T-helper 17 cell (primary cell): ENCODE measurements at regions not wholly inside any gene's neighbourhood (a gene's known extent, or its start where the extent isn't known, plus 50 kb on each side); places are given as distances from the start of the nearest gene placed in this dataset.

Experiments used
- ATAC-seq: fragments of 150-1000 bp; cut with Tn5 transposase; 2 replicates; pipeline ENCODE4 v1.10.0; 2021; ENCODE audit warnings: mild to moderate bottlenecking, moderate library complexity
- DNase-seq, 3 donors: peaks; one replicate each; pipeline versions ENCODE4 v3.0.0 to v3.0.0-alpha.2; 2020 to 2021
- H3K9me3 ChIP-seq: one replicate; pipeline ENCODE4 v1.7.0; 2013; ENCODE audit warnings: low read length, mild to moderate bottlenecking; ENCODE audit not compliant: control insufficient read depth, poor library complexity, severe bottlenecking
- H3K27ac Mint-ChIP-seq: one replicate; pipeline ENCODE4 v1.8.0; 2022; ENCODE audit warnings: mild to moderate bottlenecking, moderate library complexity, mixed read lengths
- H3K27me3 Mint-ChIP-seq: one replicate; pipeline ENCODE4 v1.8.0; 2022; ENCODE audit warnings: mixed read lengths
- H3K36me3 Mint-ChIP-seq: one replicate; pipeline ENCODE4 v1.8.0; 2022; ENCODE audit warnings: low read depth, mixed read lengths
- H3K4me1 Mint-ChIP-seq: one replicate; pipeline ENCODE4 v1.8.0; 2022; ENCODE audit warnings: mild to moderate bottlenecking, mixed read lengths
- H3K4me3 Mint-ChIP-seq: one replicate; pipeline ENCODE4 v1.8.0; 2022; ENCODE audit warnings: mild to moderate bottlenecking, moderate library complexity, mixed read lengths

GRCh38 chr9:79360387-79361347 is 211.1 kb upstream of the TLE4 start:
- no peaks in the 10 kb centered on the region for H3K9me3 ChIP-seq
- no peak for ATAC-seq
- Mint-ChIP-seq H3K27ac (no peak overlapping the region), H3K4me3 (no peak overlapping the region), H3K4me1 (no peaks in the 10 kb centered on the region), H3K36me3 (no peaks in the 10 kb centered on the region), H3K27me3 (peaks cover 6% of the 10 kb centered on the region)
- no peak for DNase-seq

GRCh38 chr9:79362100-79363081 is 209.4 kb upstream of the TLE4 start:
- Mint-ChIP-seq H3K4me3 (no peak overlapping the region), H3K4me1 (no peaks in the 10 kb centered on the region), H3K27ac (no peak overlapping the region), H3K27me3 (peaks cover 6% of the 10 kb centered on the region), H3K36me3 (no peaks in the 10 kb centered on the region)
- ATAC-seq (no peak), DNase-seq (no peak)
- no peaks in the 10 kb centered on the region for H3K9me3 ChIP-seq

- DNase-seq = no peak
- Mint-ChIP-seq H3K4me1 (no peaks in the 10 kb centered on the region), H3K4me3 (no peak overlapping the region), H3K36me3 (no peaks in the 10 kb centered on the region), H3K27ac (no peak overlapping the region), H3K27me3 (peaks cover 7% of the 10 kb centered on the region)
- ATAC-seq = no peak
- no peaks in the 10 kb centered on the region for H3K9me3 ChIP-seq
These were observed 202.1 kb upstream of the TLE4 start for GRCh38 chr9:79369676-79370075.

- ATAC-seq (no peak), DNase-seq (no peak)
- H3K9me3 ChIP-seq = no peaks in the 10 kb centered on the region
- Mint-ChIP-seq H3K4me1 (no peaks in the 10 kb centered on the region), H3K27me3 (peaks cover 7% of the 10 kb centered on the region), H3K36me3 (no peaks in the 10 kb centered on the region), H3K4me3 (no peak overlapping the region), H3K27ac (no peak overlapping the region)
These were observed 200.5 kb upstream of the TLE4 start for GRCh38 chr9:79371301-79371700.

- no peak for ATAC-seq
- no peaks in the 10 kb centered on the region for H3K9me3 ChIP-seq
- no peaks in the 10 kb centered on the region for H3K36me3 Mint-ChIP-seq
- no peaks in the 10 kb centered on the region for H3K4me1 Mint-ChIP-seq
- H3K4me3 Mint-ChIP-seq = no peak overlapping the region
- DNase-seq = no peak
- peaks cover 7% of the 10 kb centered on the region for H3K27me3 Mint-ChIP-seq
- H3K27ac Mint-ChIP-seq = no peak overlapping the region
These were observed 199.7 kb upstream of the TLE4 start for GRCh38 chr9:79371948-79372555.

- no peak overlapping the region for H3K27ac Mint-ChIP-seq
- H3K4me1 Mint-ChIP-seq = no peaks in the 10 kb centered on the region
- H3K4me3 Mint-ChIP-seq = no peak overlapping the region
- H3K27me3 Mint-ChIP-seq = peaks cover 2% of the 10 kb centered on the region
- DNase-seq (no peak), ATAC-seq (no peak)
- no peaks in the 10 kb centered on the region for H3K9me3 ChIP-seq
- H3K36me3 Mint-ChIP-seq = no peaks in the 10 kb centered on the region
These were observed 194.4 kb upstream of the TLE4 start for GRCh38 chr9:79377339-79377855.

GRCh38 chr9:79378107-79378506 is 193.7 kb upstream of the TLE4 start:
- Mint-ChIP-seq H3K27me3 (peaks cover 5% of the 10 kb centered on the region), H3K36me3 (no peaks in the 10 kb centered on the region), H3K4me1 (no peaks in the 10 kb centered on the region), H3K4me3 (no peak overlapping the region), H3K27ac (no peak overlapping the region)
- ATAC-seq = no peak
- DNase-seq = no peak
- no peaks in the 10 kb centered on the region for H3K9me3 ChIP-seq

GRCh38 chr9:79382044-79382443 is 189.7 kb upstream of the TLE4 start:
- Mint-ChIP-seq H3K4me1 (no peaks in the 10 kb centered on the region), H3K27ac (no peak overlapping the region), H3K27me3 (peaks cover 5% of the 10 kb centered on the region), H3K4me3 (no peak overlapping the region), H3K36me3 (no peaks in the 10 kb centered on the region)
- H3K9me3 ChIP-seq = no peaks in the 10 kb centered on the region
- no peak for DNase-seq
- ATAC-seq = no peak

GRCh38 chr9:79382458-79382857 is 189.3 kb upstream of the TLE4 start:
- no peak for DNase-seq
- no peaks in the 10 kb centered on the region for H3K4me1 Mint-ChIP-seq
- peaks cover 5% of the 10 kb centered on the region for H3K27me3 Mint-ChIP-seq
- no peak for ATAC-seq
- no peaks in the 10 kb centered on the region for H3K36me3 Mint-ChIP-seq
- H3K27ac Mint-ChIP-seq = no peak overlapping the region
- no peaks in the 10 kb centered on the region for H3K9me3 ChIP-seq
- no peak overlapping the region for H3K4me3 Mint-ChIP-seq

- no peaks in the 10 kb centered on the region for H3K9me3 ChIP-seq
- Mint-ChIP-seq H3K27ac (no peak overlapping the region), H3K36me3 (no peaks in the 10 kb centered on the region), H3K4me3 (no peak overlapping the region), H3K4me1 (no peaks in the 10 kb centered on the region), H3K27me3 (peaks cover 5% of the 10 kb centered on the region)
- DNase-seq (no peak), ATAC-seq (no peak)
These were observed 188.7 kb upstream of the TLE4 start for GRCh38 chr9:79383096-79383495.

GRCh38 chr9:79384091-79384490 is 187.7 kb upstream of the TLE4 start:
- no peak overlapping the region for H3K27ac Mint-ChIP-seq
- ATAC-seq (no peak), DNase-seq (no peak)
- H3K36me3 Mint-ChIP-seq = no peaks in the 10 kb centered on the region
- no peak overlapping the region for H3K4me3 Mint-ChIP-seq
- no peaks in the 10 kb centered on the region for H3K9me3 ChIP-seq
- peaks cover 5% of the 10 kb centered on the region for H3K27me3 Mint-ChIP-seq
- no peaks in the 10 kb centered on the region for H3K4me1 Mint-ChIP-seq

GRCh38 chr9:79384501-79384900 is 187.3 kb upstream of the TLE4 start:
- Mint-ChIP-seq H3K4me1 (no peaks in the 10 kb centered on the region), H3K27me3 (peaks cover 5% of the 10 kb centered on the region), H3K36me3 (no peaks in the 10 kb centered on the region), H3K27ac (no peak overlapping the region), H3K4me3 (no peak overlapping the region)
- no peaks in the 10 kb centered on the region for H3K9me3 ChIP-seq
- ATAC-seq = no peak
- no peak for DNase-seq
